ACHN (cell line): ENCODE measurements at regions not wholly inside any gene's neighbourhood (a gene's known extent, or its start where the extent isn't known, plus 50 kb on each side); places are given as distances from the start of the nearest gene placed in this dataset.
"Not testable (repeated sequence)": the region's sequence is repeated elsewhere in the genome, so short reads cannot be mapped to it uniquely, and the experiment has no call there.

Source experiments
- DNase-seq: peaks from one replicate; pipeline ENCODE4 v3.0.0-alpha.2; 2015
- in situ Hi-C: cut with HindIII; loops from 2 replicates; pipeline ENCODE4 v1.10.0; 2017; ENCODE audit warnings: low sequenced_read_pairs, low pct_ligation_motif_present, low pct_unique_long_range_greater_than_20kb

DNA sequence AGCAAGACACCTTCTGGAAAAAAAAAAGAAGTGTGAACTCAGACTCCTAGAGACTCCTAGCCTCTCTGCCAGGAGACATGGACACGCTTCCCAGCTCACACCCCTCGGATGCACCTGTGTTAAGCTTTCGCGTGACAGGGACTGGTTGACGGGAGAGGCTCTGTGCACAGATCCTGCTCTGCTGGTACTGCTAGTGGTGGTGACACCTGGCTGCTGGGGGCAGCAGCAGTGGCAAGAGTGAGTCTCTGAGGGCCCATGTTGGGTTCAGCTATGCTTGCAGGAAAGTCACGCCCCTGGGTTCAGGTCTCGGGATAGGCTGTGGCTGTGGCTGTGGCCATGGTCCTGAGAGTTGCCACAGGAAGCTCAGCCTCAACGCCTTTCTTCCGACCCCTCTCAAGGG, 81.1 kb downstream of the XRCC2 start:
- DNase-seq: no peak
- in situ Hi-C loops: no loop called here

DNA sequence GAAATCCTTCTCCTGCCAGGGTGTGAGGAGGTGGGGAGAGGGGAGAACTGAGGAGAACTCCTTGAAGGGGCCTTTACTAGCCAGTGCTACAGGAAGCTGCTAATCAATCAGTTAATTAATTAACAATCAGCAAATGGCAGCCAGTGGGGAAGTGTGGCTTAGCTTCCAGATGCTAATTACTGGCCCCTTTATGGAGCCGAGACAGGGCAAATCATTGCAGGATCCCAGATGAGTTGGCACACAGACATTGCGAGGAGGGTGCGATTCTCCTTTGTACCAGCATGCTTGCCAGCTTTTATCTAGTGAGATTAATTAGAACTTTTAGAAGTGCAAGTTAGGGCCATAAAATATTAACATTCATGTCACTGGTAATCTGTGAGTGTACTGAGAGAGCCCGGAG, 84.0 kb downstream of the XRCC2 start:
- no peak for DNase-seq
- in situ Hi-C loops: no loop called here

DNA sequence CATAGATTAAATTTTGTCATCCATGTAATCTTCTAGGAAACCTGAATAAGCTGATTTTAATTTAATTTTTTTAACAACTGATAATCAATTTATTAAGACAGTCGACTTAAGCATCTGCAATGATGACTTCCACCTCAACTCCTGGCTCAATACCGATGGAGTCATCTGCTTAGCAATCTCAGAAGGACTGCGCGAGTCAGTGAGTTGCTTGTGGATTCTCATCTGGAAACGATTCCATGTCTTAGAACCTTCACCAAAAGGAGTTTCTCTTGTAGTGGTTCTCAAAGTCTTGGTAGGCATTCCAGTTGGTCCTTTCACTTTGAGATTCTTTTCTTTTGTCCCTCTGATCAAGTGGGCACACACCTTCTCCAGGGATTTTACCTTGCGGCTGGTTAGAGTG, 85.5 kb downstream of the XRCC2 start:
- in situ Hi-C loops: no loop called here
- DNase-seq: no peak

DNA sequence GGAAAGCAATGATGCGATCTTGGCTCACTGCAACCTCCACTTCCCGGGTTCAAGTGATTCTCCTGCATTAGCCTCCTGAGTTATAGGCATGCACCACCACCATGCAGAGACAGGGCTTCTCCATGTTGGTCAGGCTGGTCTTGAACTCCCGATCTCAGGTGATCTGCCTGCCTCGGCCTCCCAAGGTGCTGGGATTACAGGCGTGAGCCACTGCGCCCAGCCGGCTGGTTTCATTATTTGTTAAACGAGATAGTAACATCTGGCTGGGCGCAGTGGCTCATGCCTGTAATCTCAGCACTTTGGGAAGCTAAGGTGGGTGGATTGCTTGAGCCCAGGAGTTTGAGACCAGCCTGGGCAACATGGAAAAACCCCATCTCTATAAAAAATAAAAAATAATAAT, 86.1 kb downstream of the XRCC2 start:
- DNase-seq, in situ Hi-C loops: not testable (repeated sequence)

DNA sequence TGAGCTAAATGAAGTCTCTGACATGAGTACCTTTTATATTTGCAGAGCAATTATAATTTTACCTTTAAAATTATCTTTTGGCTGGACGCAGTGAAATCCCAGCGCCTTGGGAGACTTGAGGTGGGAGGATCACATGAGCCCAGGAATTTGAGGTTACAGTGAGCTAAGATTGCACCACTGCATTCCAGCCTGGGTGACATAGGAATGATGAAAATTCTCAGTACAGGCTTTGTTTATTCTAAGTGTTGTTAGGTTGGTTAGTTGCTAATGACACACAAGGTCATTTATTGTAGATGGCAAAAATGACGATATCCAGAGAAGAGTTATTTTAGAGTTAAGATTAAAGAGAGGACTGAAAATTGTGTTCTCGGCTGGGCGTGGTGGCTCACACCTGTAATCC, 87.6 kb downstream of the XRCC2 start:
- in situ Hi-C loops: no loop called here
- peak; percentile 32 for DNase-seq

DNA sequence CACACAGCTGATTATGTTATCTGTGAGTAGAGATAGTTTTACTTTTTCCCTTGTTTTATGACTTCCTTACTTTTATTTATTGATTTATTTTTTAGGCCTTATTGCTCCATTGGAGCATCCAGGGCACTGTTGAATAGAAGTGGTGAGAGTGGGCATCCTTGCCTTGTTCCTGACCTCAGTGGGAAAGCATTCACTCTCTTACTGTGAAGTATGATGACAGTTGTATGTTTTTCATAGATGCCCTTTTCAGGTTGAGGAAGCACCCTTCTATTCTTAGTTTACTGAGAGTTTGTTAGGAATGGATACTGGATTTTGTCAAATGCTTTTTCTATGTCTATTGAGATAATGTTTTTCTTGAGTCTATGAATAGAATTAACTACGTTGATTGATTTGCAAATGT, 88.6 kb downstream of the XRCC2 start:
- in situ Hi-C loops: no loop called here
- no peak for DNase-seq

DNA sequence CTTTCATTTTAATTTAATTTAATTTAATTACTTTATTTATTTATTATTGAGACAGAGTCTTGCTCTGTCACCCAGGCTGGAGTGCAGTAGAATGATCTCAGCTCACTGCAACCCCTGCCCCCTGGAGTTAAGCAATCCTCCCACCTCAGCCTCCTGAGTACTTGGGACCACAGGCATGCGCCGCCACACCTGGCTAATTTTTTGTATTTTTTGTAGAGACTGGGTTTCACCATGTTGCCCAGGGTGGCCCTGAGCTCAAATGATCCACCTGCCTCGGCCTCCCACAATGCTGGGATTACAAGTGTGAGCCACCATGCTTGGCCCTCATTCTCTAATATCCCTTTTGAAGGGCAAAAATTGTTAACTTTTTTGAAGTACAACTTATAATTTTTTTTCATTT, 92.9 kb downstream of the XRCC2 start:
- DNase-seq: no peak
- in situ Hi-C loops: no loop called here

DNA sequence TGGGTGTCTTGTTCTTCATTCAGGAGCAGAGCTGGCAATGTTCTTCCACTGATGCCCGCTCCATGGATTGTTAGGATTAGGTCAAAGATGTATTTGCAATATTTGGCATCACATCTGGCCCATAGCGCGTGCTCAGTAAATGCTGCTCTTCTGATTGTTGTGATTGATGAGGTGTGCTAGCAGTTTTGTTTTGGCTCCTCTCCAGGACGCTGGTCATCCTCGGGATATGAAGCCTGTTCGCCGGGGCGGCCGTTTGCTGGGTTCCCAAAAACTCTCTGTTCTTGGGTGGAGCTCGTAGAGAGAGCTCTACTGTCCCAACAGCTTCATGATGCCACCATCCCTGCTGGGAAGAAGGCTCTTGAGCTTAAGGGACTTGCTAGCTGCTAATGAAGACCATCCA, 96.9 kb downstream of the XRCC2 start:
- in situ Hi-C loops: no loop called here
- DNase-seq: no peak

DNA sequence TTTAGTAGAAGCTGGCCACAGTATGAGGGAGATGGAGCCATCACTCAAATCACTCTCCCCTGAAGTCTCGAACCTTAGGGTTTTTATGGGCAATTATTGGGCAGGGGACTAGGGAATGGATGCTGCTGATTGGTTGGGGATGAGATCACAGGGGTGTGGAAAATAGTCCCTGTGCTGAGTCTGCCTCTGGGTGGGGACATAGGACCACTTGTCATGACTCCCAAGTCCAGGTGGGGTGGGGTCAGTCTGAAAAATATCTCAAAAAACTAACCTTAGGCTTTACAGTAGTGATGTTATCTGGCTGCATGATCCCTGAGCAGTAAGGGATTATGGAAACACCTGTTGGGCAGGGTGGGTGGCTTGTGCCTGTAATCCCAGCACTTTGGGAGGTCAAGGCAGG, 98.6 kb downstream of the XRCC2 start:
- no peak for DNase-seq
- in situ Hi-C loops: no loop called here

DNA sequence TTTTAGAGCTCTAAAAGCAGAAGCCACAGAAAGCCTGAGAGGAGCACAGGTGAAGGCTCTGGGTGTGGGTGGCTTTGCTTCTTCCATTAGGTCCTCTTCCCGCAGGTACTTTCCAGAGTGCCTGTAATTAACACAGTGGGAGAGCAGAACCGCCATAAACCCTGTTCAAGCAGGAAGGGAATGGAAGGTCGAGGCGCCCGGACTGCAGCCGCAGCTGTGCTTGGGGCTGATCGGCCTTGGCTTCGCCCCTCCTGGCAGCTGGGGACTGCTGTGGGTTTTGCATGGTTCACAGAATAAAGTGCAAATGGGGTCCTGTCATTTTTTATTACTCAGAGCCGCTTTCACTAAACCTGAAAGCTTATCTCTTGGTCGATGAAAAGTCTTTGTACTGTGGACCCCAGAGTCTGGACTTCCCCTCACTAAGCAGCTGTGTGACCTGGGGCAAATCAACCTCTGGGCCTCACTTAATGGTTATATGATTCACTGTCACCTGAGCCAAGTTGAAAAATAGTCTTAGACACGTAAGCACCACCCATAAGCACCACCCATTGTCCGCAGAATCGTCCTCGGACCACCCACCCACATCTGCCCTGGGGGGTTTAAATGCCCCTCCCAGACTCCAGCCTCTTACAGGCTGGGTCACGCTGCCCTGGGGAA, 100.9 kb downstream of the XRCC2 start:
- in situ Hi-C loops: no loop called here
- no peak for DNase-seq

DNA sequence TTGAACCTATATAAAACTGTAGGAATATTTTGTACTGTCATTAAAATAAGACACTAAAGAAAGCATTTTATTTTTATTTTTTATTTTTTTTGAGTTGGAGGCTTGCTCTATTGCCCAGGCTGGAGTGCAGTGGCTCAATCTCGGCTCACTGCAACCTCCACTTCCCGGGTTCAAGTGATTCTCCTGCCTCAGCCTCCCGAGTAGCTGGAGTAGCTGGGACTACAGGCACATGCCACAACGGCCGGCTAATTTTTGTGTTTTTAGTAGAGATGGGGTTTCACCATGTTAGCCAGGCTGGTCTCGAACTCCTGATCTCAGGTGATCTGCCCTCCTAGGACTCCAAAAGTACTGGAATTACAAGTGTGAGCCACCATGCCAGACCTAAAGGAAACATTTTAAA, 102.8 kb downstream of the XRCC2 start:
- DNase-seq, in situ Hi-C loops: not testable (repeated sequence)

DNA sequence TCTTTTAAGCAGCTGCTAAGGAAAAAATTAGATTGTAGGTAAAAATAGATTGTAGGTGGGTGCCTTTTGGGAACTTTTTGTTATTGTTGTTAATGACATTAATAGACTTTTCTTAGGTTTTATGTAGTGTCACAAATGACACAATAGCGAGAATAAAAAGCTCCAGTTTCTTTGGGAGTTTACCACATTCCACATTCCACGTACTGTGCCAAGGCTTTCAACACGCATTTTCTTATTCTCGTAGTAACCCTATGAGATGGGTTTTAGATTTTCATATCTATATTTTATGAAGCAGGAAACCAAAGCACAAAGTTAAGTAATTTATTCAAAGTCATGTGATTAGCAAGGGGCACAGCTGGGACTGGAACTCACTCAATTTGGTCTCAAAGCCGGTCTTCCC, 103.8 kb downstream of the XRCC2 start:
- in situ Hi-C loops: no loop called here
- no peak for DNase-seq

DNA sequence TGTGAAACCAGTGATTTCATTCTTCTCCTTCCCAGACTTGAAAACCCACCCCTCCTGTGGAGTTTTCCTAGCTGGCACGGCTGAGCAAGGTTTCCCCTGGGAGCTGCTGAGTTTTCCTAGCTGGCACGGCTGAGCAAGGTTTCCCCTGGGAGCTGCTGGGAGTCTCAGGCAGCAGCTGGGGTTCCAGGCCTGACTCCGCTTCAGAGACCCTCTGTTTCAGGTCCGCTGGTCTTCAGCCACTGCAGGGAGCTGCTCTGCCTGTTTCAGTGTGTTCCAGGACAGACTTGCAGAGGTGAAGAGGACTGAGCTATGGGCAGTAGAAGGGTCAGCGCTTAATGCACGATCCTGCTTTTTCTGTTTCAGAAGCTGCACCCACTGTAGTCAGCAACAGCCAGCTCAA, 104.9 kb downstream of the XRCC2 start:
- DNase-seq: no peak
- in situ Hi-C loops: no loop called here

DNA sequence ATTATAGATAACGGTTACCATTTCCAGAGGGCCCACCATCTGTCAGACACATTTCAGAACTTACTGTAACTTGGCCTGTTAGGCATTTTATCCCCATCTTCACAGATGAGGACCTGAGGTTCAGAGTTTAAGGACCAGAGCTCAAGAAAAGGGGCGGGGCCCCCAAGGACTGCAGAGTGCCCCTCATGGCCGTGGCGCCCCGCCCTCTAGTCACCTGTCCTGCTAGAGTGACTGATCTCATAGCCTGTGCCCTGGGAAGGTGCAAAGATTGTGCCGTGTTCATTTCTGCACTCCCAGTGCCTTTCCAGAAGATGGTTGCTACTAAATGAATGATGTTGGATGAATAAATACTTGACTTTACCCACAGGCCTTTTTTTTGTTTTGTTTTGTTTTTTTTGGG, 107.0 kb downstream of the XRCC2 start:
- in situ Hi-C loops: no loop called here
- no peak for DNase-seq

DNA sequence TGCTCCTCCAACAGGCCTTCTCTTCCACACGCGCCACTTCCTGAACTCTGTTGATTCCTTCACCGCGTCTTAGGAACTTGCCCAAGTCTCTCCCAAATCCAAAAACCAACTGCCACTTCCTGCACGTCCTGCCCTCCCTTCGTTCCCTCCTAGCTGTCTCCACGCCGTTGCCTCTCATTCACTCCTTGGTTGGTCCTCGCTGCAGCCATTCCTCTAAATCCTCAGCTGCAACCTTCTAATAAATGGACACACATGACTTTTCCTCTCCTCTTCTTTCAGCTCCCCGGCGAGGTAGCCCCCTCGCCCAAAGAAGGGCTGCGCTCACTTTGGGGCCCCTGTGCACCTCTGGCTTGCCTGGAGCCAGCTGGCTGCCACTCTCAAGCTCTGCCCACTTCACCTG, 110.2 kb downstream of the XRCC2 start:
- in situ Hi-C loops: no loop called here
- DNase-seq: no peak

DNA sequence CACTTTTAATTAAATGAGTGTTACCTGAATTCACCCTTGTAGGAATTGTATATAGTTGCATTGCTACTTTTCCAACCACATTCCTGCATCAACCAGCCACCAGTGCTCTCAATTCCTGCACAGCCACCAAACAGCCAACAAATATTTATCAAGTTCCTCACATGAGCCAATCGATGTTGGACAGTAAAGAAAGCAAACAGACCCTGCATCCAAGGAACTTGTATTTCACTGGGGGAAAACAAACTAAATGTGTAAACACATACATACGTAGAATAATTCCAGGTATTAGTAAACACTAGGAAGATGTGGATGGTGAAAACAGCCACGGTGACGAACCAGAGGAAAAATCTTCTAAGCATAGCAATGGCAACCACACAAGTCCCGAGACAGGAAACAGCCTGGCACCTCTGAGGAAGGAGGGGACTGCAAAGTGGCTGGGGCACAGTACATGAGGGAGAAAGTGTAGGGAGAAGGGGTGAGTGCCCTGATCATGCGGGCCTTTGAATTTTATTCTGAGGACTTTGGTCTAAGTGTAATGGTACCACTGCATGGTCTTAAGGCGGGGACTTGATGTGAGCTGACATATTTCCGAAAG, 111.2 kb downstream of the XRCC2 start:
- in situ Hi-C loops: no loop called here

DNA sequence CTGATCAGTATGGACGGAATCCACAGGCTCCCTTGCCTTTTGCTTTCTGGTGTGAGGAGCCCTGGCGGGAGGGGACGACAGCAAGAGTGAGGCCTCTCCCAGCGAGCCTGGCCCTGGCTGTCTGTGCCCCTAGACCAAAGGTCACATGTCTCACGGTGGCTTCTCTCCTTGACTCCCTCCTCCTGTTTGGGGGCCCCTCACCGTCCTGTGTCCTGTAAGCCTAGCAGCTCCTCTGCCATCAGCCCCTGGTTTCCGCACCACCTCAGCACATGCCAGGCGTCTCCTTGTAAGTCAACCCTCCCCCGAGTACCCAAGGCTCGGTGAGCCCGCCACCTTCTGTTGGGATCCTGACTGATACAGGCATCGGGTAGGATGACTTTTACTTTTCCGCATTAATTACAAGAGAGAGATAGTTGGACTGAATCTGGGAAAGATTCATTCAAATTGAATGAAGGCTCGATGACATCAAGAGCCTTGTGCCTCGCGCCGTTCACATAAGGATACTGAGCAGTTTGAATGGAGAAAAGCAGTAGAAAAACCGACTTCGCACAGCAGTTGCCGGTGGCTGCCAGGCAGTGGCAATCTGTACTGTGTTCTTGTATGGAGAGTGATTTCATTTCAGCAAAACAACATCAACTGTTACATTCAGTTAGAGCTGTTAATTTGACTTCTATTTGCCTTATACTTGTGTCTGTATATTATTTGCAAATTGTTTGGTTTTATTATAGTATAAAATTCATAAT, 119.8 kb downstream of the XRCC2 start:
- in situ Hi-C loops: no loop called here
- no peak for DNase-seq

More for the DNA sequence above, 111.2 kb downstream of the XRCC2 start:
- DNase-seq: no peak

DNA sequence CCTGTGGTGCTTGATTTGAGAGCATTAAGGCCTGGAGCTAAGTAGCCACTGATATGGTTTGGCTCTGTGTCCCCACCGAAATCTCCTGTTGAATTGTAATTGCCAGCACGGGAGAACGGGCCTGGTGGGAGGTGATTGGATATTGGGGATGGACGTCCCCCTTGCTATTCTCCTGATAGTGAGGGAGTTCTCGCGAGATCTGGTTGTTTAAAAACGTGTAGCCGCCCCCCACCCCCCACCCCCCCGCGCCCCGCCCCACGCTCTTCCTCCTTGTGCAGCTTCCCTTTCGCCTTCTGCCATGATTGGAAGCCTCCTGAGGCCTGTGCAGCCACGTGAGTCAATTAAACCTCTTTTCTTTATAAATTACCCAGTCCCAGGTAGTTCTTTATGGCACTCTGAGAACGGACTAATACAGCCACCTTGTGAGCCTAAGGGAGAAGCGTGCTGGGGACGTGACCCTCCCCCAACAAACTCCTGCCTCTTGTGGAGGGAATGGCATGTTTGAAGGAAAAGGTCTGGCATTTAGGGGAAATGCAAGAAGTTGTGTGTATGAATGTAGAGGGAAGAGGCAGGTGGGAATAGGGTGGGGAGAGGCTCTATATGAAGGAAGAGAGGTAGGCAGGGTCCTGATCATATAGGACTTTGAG, 118.0 kb upstream of the KMT2C start:
- in situ Hi-C loops: no loop called here
- DNase-seq: no peak

DNA sequence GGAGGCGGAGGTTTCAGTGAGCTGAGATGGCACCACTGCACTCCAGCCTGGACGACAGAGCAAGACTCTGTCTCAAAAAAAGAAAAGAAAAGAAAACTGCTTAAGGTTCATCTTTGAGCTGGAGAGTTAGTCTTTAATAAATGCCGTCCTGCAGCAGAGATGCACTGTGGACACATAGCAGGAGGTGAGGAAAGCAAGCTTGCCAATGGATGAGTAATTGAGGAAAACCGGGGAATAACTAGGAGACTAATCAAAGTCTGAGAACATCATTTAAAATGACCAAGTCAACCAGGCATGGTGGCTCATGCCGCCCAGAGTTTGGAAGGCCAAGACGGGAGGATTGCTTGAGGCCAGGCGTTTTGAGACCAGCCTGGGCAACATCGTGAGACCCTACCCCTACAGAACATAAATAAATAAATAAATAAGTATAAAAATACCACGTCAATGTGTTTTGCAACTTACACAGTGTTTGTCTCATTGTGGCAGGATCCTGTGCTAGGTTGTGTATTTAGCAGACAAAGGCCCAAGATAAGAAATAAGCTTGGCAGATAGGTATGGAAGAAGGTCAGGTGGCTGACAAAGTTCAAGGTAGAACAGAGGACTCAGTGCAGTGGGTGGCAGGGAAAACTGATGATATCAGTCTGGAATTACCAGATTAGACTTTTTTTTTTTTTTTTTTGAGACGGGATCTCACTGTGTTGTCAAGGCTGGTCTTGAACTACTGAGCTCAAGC, 115.7 kb upstream of the KMT2C start:
- DNase-seq: no peak
- in situ Hi-C loops: no loop called here
